Heart left ventricle (tissue), 16 donors: ENCODE measurements at regions not wholly inside any gene's neighbourhood (a gene's known extent, or its start where the extent isn't known, plus 50 kb on each side); places are given as distances from the start of the nearest gene placed in this dataset.

Experiments
- ATAC-seq, 4 donors: fragments of 200-7000 bp; cut with Tn5 transposase; one replicate each; pipeline ENCODE4 v1.9.1; 2020 to 2022; ENCODE audit warnings: moderate library complexity in 4 of 4, mild to moderate bottlenecking in 3 of 4, moderate number of reproducible peaks in 1 of 4
- DNase-seq, 5 donors: peaks; one replicate each; pipeline ENCODE4 v3.0.0-alpha.2; 2020
- H3K27ac ChIP-seq, 12 donors: fragments of 200-600 bp; sonication (generic) in 4 of 12; one replicate each; pipeline versions ENCODE4 v1.5.0 to v1.8.0; 2016 to 2022; ENCODE audit warnings: mild to moderate bottlenecking in 2 of 12
- H3K27me3 ChIP-seq, 9 donors: fragments of 200-600 bp; sonication (generic) in 2 of 9; one replicate each; pipeline versions ENCODE4 v1.5.1 to v1.8.0; 2016 to 2022; ENCODE audit warnings: mild to moderate bottlenecking in 3 of 9
- H3K36me3 ChIP-seq, 9 donors: fragments of 200-600 bp; sonication (generic) in 2 of 9; one replicate each; pipeline versions ENCODE4 v1.5.0 to v1.8.0; 2018 to 2022; ENCODE audit warnings: mild to moderate bottlenecking in 2 of 9
- H3K4me1 ChIP-seq, 12 donors: fragments of 200-600 bp; sonication (generic) in 4 of 12; one replicate each; pipeline versions ENCODE4 v1.5.0 to v1.8.0; 2016 to 2022; ENCODE audit warnings: mild to moderate bottlenecking in 3 of 12
- H3K4me3 ChIP-seq, 12 donors: fragments of 200-600 bp; sonication (generic) in 4 of 12; one replicate each; pipeline versions ENCODE4 v1.5.0 to v1.8.0; 2017 to 2022; ENCODE audit warnings: mild to moderate bottlenecking in 9 of 12, moderate library complexity in 4 of 12
- H3K9me3 ChIP-seq, 12 donors: fragments of 200-600 bp; sonication (generic) in 4 of 12; one replicate each; pipeline versions ENCODE4 v1.5.0 to v1.8.0; 2016 to 2022; ENCODE audit warnings: mild to moderate bottlenecking in 1 of 12
- CTCF ChIP-seq, 12 donors: fragments of 200-600 bp; sonication (generic) in 4 of 12; IDR thresholded peaks; one replicate each; pipeline versions ENCODE4 v1.5.0 to v1.8.0; 2018 to 2022; ENCODE audit warnings: antibody characterized with exemption in 12 of 12, mild to moderate bottlenecking in 5 of 12
- POLR2A ChIP-seq, 2 donors: fragments of 450-650 bp; IDR thresholded peaks; one replicate each; pipeline ENCODE4 v1.6.1; 2017; ENCODE audit warnings: antibody characterized with exemption in 2 of 2, mild to moderate bottlenecking in 2 of 2, moderate library complexity in 2 of 2
- WGBS, 4 donors: extraction: QIAGEN DNeasy Blood & Tissue Kit in 2 of 4; methylation state at CpG; one replicate each; pipeline versions ENCODE4 v1.1.5 to v1.1.7; 2013 to 2018; 5-methylcytosine and 5-hydroxymethylcytosine counted together
- intact Hi-C, 10 donors: fragments of 100-400 bp; cut with DNase I; formaldehyde crosslinking; loops; one replicate each; pipeline versions ENCODE4 v1.11.1 to v1.14.2; 2022
- donor health status: ischemic (EF 13 %, LVEDD 7.1; RV severe dilation, severe dysfunction).
- donor health status: healthy with polysubstance abuse.
- donor health status: DM: no; HTN: yes; CAD: no.
- donor health status: DM: no; HTN: no; CAD: no.
- donor health status: ischemic (EF 25% LVEDD 6.9; RV normal size, moderate dysfunction).
- donor health status: ischemic (EF 25% LVEDD 5.7; RV mildly dilated, moderate dysfunction).
- donor health status: healthy.
- donor health status: DM: yes; HTN: yes; CAD: no.
- donor health status: ischemic (EF 35%, LVEDD 5.7; RV mildly dilated, moderate dysfunction).
- donor health status: nonischemic (EF 11% LVEDD 7.7; RV severe dilation, severe dysfunction).
- donor health status: DM: yes; HTN: yes; CAD: no.
- donor health status: PGD.
- donor health status: ischemic (EF 29% LVEDD 5.4; RV normal size, mild dysfunction).
- donor health status: nonischemic (EF 23%, LVEDD 6.1; RV moderate dilation, normal function).

- ATAC-seq, result no peak
- WGBS, 4 donors, result 77 to 86% (median 82%) methylated on average over 4 of the region's 4 CpGs
- Histone ChIP-seq H3K4me1 (no peaks in the 10 kb centered on the region), H3K36me3 (no peaks in the 10 kb centered on the region), H3K27me3 (no peaks in the 10 kb centered on the region), H3K27ac (no peak overlapping the region), H3K4me3 (no peak overlapping the region), H3K9me3 (no peaks in the 10 kb centered on the region)
- TF ChIP-seq POLR2A (IDR thresholded peaks at IDR 0.05) (no peak), CTCF (IDR thresholded peaks at IDR 0.05) (no peak)
- no peak for DNase-seq
- intact Hi-C loops, result no loop called here
Observed at GRCh38 chr4:10381146-10381545, 76.1 kb downstream of the ZNF518B start.

- H3K36me3 ChIP-seq, result no peaks in the 10 kb centered on the region
- no peak for ATAC-seq
- no peak overlapping the region for H3K4me3 ChIP-seq
- H3K27me3 ChIP-seq, result no peaks in the 10 kb centered on the region
- no peak for TF ChIP-seq POLR2A (IDR thresholded peaks at IDR 0.05)
- TF ChIP-seq CTCF (IDR thresholded peaks at IDR 0.05), result no peak
- 0 to 38% (median 0%) methylated on average over 1 of the region's 1 CpG for WGBS, 4 donors
- H3K9me3 ChIP-seq, result no peaks in the 10 kb centered on the region
- intact Hi-C loops, result no loop called here
- H3K27ac ChIP-seq, result no peak overlapping the region
- no peaks in the 10 kb centered on the region for H3K4me1 ChIP-seq
- no peak for DNase-seq
Observed at GRCh38 chr4:10380735-10381134, 76.5 kb downstream of the ZNF518B start.

GRCh38 chr4:10371869-10372471, 85.3 kb downstream of the ZNF518B start:
- no peak for ATAC-seq
- no peaks in the 10 kb centered on the region for H3K9me3 ChIP-seq
- intact Hi-C loops, result no loop called here

GRCh38 chr4:10371121-10371520, 86.1 kb downstream of the ZNF518B start:
- TF ChIP-seq CTCF (IDR thresholded peaks at IDR 0.05), result no peak
- TF ChIP-seq POLR2A (IDR thresholded peaks at IDR 0.05), result no peak
- intact Hi-C loops, result no loop called here

More at GRCh38 chr4:10371869-10372471, 85.3 kb downstream of the ZNF518B start:
- no peak for TF ChIP-seq POLR2A (IDR thresholded peaks at IDR 0.05)
- no peak for TF ChIP-seq CTCF (IDR thresholded peaks at IDR 0.05)
- Histone ChIP-seq H3K36me3 (no peaks in the 10 kb centered on the region), H3K4me3 (no peak overlapping the region), H3K27me3 (peaks cover 0 to 4% (median 0%) of the 10 kb centered on the region in 9 donors), H3K27ac (no peak overlapping the region), H3K4me1 (no peaks in the 10 kb centered on the region)
- 60 to 79% (median 77%) methylated on average over 4 of the region's 4 CpGs for WGBS, 4 donors
- no peak for DNase-seq

More at GRCh38 chr4:10371121-10371520, 86.1 kb downstream of the ZNF518B start:
- Histone ChIP-seq H3K9me3 (no peaks in the 10 kb centered on the region), H3K27me3 (peaks cover 0 to 4% (median 0%) of the 10 kb centered on the region in 9 donors), H3K4me1 (no peaks in the 10 kb centered on the region), H3K27ac (no peak overlapping the region), H3K4me3 (no peak overlapping the region), H3K36me3 (no peaks in the 10 kb centered on the region)
- 58 to 71% (median 68%) methylated on average over 5 of the region's 5 CpGs for WGBS, 4 donors
- ATAC-seq, result no peak
- no peak for DNase-seq
